ENCODE measurements at regions not wholly inside any gene's neighbourhood (a gene's known extent, or its start where the extent isn't known, plus 50 kb on each side); places are given as distances from the start of the nearest gene placed in this dataset.

GRCh38 chr12:11559626-11560340 is 89.7 kb upstream of the ETV6 start:
- DNase-seq (ENCODE audit: low spot score in 2 of 2), result no peak
- 87 to 90% methylated on average over 3 of the region's 3 CpGs for WGBS, 2 donors
- intact Hi-C loops (cut with DNase I; ENCODE audit: low total_unique reads), result no loop called here
- no peak for TF ChIP-seq POLR2A (IDR thresholded peaks at IDR 0.05)
- TF ChIP-seq CTCF (IDR thresholded peaks at IDR 0.05), result no peak
- H3K4me3 ChIP-seq (ENCODE audit: low read depth, poor library complexity, severe bottlenecking), result no peak overlapping the region

- DNase-seq (ENCODE audit: low spot score in 2 of 2), result no peak
- intact Hi-C loops (cut with DNase I; ENCODE audit: low total_unique reads), result no loop called here
- TF ChIP-seq POLR2A (IDR thresholded peaks at IDR 0.05), result no peak
- no peak for TF ChIP-seq CTCF (IDR thresholded peaks at IDR 0.05)
- H3K4me3 ChIP-seq (ENCODE audit: low read depth, poor library complexity, severe bottlenecking), result no peak overlapping the region
Observed at GRCh38 chr12:11561411-11561810, 88.1 kb upstream of the ETV6 start.

- 89 to 91% methylated on average over 10 of the region's 10 CpGs for WGBS, 2 donors
- intact Hi-C loops (cut with DNase I; ENCODE audit: low total_unique reads), result no loop called here
- TF ChIP-seq CTCF (IDR thresholded peaks at IDR 0.05) (no peak), POLR2A (IDR thresholded peaks at IDR 0.05) (no peak)
- no peak overlapping the region for H3K4me3 ChIP-seq (ENCODE audit: low read depth, poor library complexity, severe bottlenecking)
- DNase-seq (ENCODE audit: low spot score in 2 of 2), result no peak
Observed at GRCh38 chr12:11563785-11564739, 85.4 kb upstream of the ETV6 start.

GRCh38 chr12:11564984-11565651 is 84.4 kb upstream of the ETV6 start:
- no peak overlapping the region for H3K4me3 ChIP-seq (ENCODE audit: low read depth, poor library complexity, severe bottlenecking)
- 82 to 90% methylated on average over 7 of the region's 7 CpGs for WGBS, 2 donors
- intact Hi-C loops (cut with DNase I; ENCODE audit: low total_unique reads), result no loop called here
- DNase-seq (ENCODE audit: low spot score in 2 of 2), result no peak
- TF ChIP-seq CTCF (IDR thresholded peaks at IDR 0.05), result no peak
- TF ChIP-seq POLR2A (IDR thresholded peaks at IDR 0.05), result no peak

- WGBS, 2 donors, result 52 to 65% methylated on average over 2 of the region's 2 CpGs
- no peak for TF ChIP-seq CTCF (IDR thresholded peaks at IDR 0.05)
- no peak for TF ChIP-seq POLR2A (IDR thresholded peaks at IDR 0.05)
- intact Hi-C loops (cut with DNase I; ENCODE audit: low total_unique reads), result no loop called here
- no peak for DNase-seq (ENCODE audit: low spot score in 2 of 2)
- no peak overlapping the region for H3K4me3 ChIP-seq (ENCODE audit: low read depth, poor library complexity, severe bottlenecking)
Observed at GRCh38 chr12:11565752-11566151, 83.7 kb upstream of the ETV6 start.

Data from lower leg skin (tissue), 4 donors.